Transverse colon (tissue), 4 donors: ENCODE measurements at regions not wholly inside any gene's neighbourhood (a gene's known extent, or its start where the extent isn't known, plus 50 kb on each side); places are given as distances from the start of the nearest gene placed in this dataset.

ENCODE experiments used
- DNase-seq: peaks from one replicate; pipeline ENCODE4 v3.0.0-alpha.2; 2019
- H3K27ac ChIP-seq, 4 donors: fragments of 200-600 bp; sonication (generic); 2 replicates each; pipeline ENCODE4 v1.5.1; 2016 to 2018; ENCODE audit warnings: inconsistent platforms in 4 of 4
- H3K27me3 ChIP-seq: fragments of 200-600 bp; sonication (generic); 2 replicates; pipeline ENCODE4 v1.5.1; 2017; ENCODE audit warnings: inconsistent platforms
- H3K36me3 ChIP-seq, 4 donors: fragments of 200-600 bp; sonication (generic); 2 replicates each; pipeline ENCODE4 v1.5.1; 2017 to 2019; ENCODE audit warnings: inconsistent platforms in 4 of 4
- H3K4me1 ChIP-seq, 4 donors: fragments of 200-600 bp; sonication (generic); 2 replicates each; pipeline ENCODE4 v1.5.1; 2017 to 2020; ENCODE audit warnings: inconsistent platforms in 4 of 4
- H3K4me3 ChIP-seq, 4 donors: fragments of 200-600 bp; sonication (generic); 1 replicate in 1 of 4; 2 replicates in 3 of 4; pipeline versions ENCODE4 v1.5.1 to v1.6.1; 2017 to 2019; ENCODE audit warnings: inconsistent platforms in 4 of 4
- H3K9me3 ChIP-seq, 2 donors: fragments of 200-600 bp; sonication (generic); 2 replicates each; pipeline ENCODE4 v1.5.1; 2017 to 2019; ENCODE audit warnings: inconsistent platforms in 2 of 2
- EP300 ChIP-seq: sonication (generic); formaldehyde crosslinking; IDR thresholded peaks from one replicate; pipeline ENCODE4 v1.6.1; 2017; ENCODE audit warnings: antibody characterized with exemption, low read depth
- POLR2A ChIP-seq: fragments of 450-650 bp; IDR thresholded peaks from one replicate; pipeline ENCODE4 v1.6.1; 2016; ENCODE audit warnings: antibody characterized with exemption, mild to moderate bottlenecking, moderate library complexity
- POLR2AphosphoS5 ChIP-seq, 3 donors: sonication (generic); formaldehyde crosslinking; IDR thresholded peaks; one replicate each; pipeline ENCODE4 v1.6.1; 2016; ENCODE audit warnings: antibody characterized with exemption in 3 of 3
- WGBS, 2 donors: methylation state at CpG; one replicate each; pipeline ENCODE4 v1.1.5; 2018; ENCODE audit warnings: low coverage in 1 of 2; 5-methylcytosine and 5-hydroxymethylcytosine counted together
- in situ Hi-C, 4 donors: fragments of 200-750 bp; cut with MboI; loops; one replicate each; pipeline versions ENCODE4 v1.15.0 to v1.15.1; 2017; ENCODE audit warnings: low sequenced_read_pairs in 3 of 4, low pct_ligation_motif_present in 1 of 4, low pct_unique_long_range_greater_than_20kb in 1 of 4
- intact Hi-C: fragments of 100-400 bp; cut with DNase I; formaldehyde crosslinking; loops from one replicate; pipeline ENCODE4 v1.15.1; 2023; ENCODE audit warnings: low total_unique reads
- TF ChIP-seq, protein P1 (sequence below), 5 experiments: fragments of 200-600 bp in 3 of 5; fragments of 450-650 bp in 2 of 5; sonication (generic) in 3 of 5; IDR thresholded peaks; 1 replicate in 2 of 5; 2 replicates in 3 of 5; pipeline ENCODE4 v1.5.1; 2016 to 2017; ENCODE audit warnings: antibody characterized with exemption in 5 of 5, inconsistent platforms in 3 of 5, mild to moderate bottlenecking in 2 of 5, moderate library complexity in 1 of 5

DNA sequence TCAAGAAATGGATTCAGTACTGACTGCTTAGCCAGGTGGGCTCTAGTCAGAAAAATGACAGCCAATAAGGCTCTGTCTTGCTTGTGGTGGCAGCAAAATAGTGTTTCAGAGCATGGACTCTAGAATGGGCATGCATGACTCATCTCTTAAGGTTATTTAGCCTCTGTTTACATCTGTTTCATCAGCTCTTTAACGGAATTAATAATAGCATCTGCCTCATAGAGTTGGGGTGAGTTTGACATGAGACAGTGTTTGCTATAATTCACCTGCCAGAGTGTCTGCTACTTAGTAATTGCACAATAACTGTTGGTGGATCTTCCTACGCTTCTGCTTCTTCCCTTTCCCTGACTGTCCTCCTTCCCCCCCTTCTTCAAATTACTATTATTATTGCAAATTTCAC, 350.4 kb upstream of the SEMA6D start:
- no peaks in the 10 kb centered on the region for H3K27me3 ChIP-seq
- TF ChIP-seq POLR2AphosphoS5 (IDR thresholded peaks at IDR 0.05) (no peak), EP300 (no peak)
- TF ChIP-seq, protein P1, sequence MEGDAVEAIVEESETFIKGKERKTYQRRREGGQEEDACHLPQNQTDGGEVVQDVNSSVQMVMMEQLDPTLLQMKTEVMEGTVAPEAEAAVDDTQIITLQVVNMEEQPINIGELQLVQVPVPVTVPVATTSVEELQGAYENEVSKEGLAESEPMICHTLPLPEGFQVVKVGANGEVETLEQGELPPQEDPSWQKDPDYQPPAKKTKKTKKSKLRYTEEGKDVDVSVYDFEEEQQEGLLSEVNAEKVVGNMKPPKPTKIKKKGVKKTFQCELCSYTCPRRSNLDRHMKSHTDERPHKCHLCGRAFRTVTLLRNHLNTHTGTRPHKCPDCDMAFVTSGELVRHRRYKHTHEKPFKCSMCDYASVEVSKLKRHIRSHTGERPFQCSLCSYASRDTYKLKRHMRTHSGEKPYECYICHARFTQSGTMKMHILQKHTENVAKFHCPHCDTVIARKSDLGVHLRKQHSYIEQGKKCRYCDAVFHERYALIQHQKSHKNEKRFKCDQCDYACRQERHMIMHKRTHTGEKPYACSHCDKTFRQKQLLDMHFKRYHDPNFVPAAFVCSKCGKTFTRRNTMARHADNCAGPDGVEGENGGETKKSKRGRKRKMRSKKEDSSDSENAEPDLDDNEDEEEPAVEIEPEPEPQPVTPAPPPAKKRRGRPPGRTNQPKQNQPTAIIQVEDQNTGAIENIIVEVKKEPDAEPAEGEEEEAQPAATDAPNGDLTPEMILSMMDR (IDR thresholded peaks at IDR 0.05) = no peak
- WGBS, 2 donors = 54 to 57% methylated on average over 1 to 2 of the region's 2 CpGs
- H3K36me3 ChIP-seq = no peaks in the 10 kb centered on the region
- intact Hi-C loops (no loop called here), in situ Hi-C loops (no loop called here)
- H3K27ac ChIP-seq = no peak overlapping the region
- DNase-seq = no peak
- H3K9me3 ChIP-seq = no peaks in the 10 kb centered on the region
- no peaks in the 10 kb centered on the region for H3K4me1 ChIP-seq
- no peak overlapping the region for H3K4me3 ChIP-seq

DNA sequence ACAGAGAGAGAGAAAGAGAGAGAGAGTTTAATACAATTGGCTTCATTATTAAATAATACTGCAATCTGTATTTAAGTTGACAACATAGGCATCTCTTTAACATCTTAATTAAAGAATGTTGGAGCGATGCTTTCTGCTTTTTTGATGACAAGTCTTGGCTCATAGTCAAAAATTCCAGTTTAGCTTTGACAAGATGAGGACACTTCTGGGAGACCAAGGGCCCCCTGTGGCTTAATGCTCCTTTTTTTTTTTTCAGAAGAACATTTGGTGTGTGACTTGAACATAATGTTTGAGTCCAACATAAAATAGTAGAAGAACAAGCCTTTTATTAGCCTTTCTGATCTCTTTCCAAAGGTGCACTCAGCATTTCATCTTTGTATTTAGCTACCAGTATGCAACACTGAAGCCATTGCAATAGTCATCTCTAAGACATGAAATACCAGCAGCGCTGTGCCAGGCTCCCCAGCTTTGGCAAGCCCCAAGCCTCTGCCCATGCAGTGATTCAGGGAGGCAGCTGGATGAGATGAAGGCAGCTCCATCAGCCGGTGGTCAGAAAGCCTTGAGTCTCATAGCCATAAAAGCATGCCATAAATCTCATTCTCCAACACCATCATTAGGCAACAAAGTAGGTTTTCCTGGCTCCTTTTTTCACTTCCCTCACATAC, 349.4 kb upstream of the SEMA6D start:
- in situ Hi-C loops (no loop called here), intact Hi-C loops (no loop called here)
- Histone ChIP-seq H3K27ac (no peak overlapping the region), H3K4me1 (no peaks in the 10 kb centered on the region), H3K9me3 (no peaks in the 10 kb centered on the region), H3K27me3 (no peaks in the 10 kb centered on the region), H3K4me3 (no peak overlapping the region), H3K36me3 (no peaks in the 10 kb centered on the region)
- DNase-seq = no peak
- WGBS, 2 donors = 77 to 78% methylated on average over 1 to 3 of the region's 3 CpGs
- TF ChIP-seq, protein P1 (IDR thresholded peaks at IDR 0.05) = no peak
- no peak for TF ChIP-seq POLR2AphosphoS5 (IDR thresholded peaks at IDR 0.05)
- TF ChIP-seq POLR2A = no peak
- TF ChIP-seq EP300 = no peak

DNA sequence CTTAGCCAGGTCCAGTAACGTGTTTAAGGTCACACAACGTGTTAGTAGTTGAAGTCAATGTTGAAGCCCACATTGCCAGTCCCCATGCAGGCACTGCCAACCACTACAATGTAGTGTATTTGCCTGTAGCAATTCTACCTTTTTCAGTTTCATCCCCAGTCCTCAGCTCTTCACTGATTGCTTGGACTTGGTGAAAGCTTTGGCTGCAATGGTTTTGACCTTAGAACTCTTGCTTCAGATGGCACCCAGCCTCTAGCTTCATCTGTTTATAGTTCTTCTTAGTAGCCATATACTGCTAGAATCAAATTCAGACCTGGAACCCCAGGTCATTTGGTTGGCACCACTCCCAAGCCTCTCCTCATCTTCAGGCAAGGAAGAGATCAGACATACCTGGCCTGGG, 345.4 kb upstream of the SEMA6D start:
- no peaks in the 10 kb centered on the region for H3K9me3 ChIP-seq
- WGBS, 2 donors = 61 to 93% methylated on average over 2 of the region's 2 CpGs
- H3K4me3 ChIP-seq = no peak overlapping the region
- no peaks in the 10 kb centered on the region for H3K4me1 ChIP-seq
- in situ Hi-C loops (no loop called here), intact Hi-C loops (no loop called here)
- no peak for DNase-seq
- H3K27me3 ChIP-seq = no peaks in the 10 kb centered on the region
- H3K36me3 ChIP-seq = no peaks in the 10 kb centered on the region
- TF ChIP-seq, protein P1 (IDR thresholded peaks at IDR 0.05) = no peak
- TF ChIP-seq POLR2AphosphoS5 (IDR thresholded peaks at IDR 0.05) (no peak), EP300 (no peak), POLR2A (no peak)
- no peak overlapping the region for H3K27ac ChIP-seq

DNA sequence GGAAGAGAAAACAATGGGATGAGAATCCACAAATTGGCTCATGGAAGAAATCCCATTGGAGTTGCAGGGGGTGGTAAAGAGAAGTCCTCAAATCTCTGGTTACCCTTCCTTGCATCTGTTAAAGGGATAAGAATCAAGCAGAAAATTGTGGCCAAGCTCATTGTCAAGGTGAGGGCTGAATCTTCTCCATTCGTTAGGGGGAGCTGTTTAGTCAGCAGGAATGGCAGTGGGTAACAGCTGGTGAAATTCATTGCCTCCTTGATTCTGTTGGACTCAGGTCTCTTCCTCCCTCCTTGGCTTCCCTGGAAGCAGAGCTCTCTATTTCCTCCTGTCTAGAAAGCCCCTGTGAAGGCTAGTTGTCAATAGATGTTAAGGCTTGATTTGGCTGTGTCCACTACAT, 343.1 kb upstream of the SEMA6D start:
- in situ Hi-C loops = no loop called here
- no peaks in the 10 kb centered on the region for H3K36me3 ChIP-seq
- no peak overlapping the region for H3K27ac ChIP-seq
- H3K4me3 ChIP-seq = no peak overlapping the region
- no peaks in the 10 kb centered on the region for H3K4me1 ChIP-seq
- no peak for DNase-seq
- TF ChIP-seq POLR2AphosphoS5 (IDR thresholded peaks at IDR 0.05) = no peak
- no peak for TF ChIP-seq POLR2A
- TF ChIP-seq EP300 = no peak
- TF ChIP-seq, protein P1 (IDR thresholded peaks at IDR 0.05) = no peak
- no peaks in the 10 kb centered on the region for H3K9me3 ChIP-seq
- 20 to 23% methylated on average over 1 of the region's 1 CpG for WGBS, 2 donors
- no peaks in the 10 kb centered on the region for H3K27me3 ChIP-seq
- intact Hi-C loops = no loop called here
